ENCODE measurements at regions not wholly inside any gene's neighbourhood (a gene's known extent, or its start where the extent isn't known, plus 50 kb on each side); places are given as distances from the start of the nearest gene placed in this dataset.

DNA sequence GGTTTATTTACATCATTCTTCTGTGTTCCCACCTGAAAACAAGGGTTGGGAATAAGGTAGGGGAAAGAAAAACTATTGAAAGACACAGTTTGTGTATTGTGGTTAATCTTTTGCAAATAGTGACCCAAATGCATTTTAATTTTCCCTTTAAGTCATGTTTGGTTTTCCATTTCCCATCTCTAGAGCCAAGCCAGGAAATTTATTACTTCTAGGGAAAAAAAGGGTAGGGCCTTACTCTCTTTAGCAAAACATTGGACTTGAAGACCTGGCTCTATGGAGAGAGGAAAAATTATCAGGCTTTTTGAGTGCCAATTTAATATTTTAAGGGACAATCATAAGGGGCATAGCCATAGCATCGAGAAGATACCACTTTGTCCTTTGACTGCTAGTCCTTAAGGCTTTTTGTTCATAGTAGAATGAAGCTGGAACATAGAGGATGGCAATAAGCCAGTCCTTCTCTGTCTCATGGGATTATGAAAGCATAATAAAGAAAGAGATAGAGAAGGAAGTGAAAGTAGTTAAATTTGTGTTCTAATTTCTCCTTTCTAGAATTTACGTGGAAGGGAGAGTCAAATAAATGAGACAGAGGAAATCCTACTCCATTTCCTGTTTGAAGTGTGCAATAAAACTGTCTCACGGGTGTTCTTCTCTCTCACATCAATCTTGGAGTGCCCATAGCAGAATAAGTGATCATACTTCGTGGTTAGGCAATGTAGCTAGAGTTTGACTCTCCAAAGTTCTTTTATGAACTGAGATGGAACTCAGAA, 50.9 kb upstream of the PPFIA2 start:
- DNase-seq (ENCODE audit: low spot score) = no peak

DNA sequence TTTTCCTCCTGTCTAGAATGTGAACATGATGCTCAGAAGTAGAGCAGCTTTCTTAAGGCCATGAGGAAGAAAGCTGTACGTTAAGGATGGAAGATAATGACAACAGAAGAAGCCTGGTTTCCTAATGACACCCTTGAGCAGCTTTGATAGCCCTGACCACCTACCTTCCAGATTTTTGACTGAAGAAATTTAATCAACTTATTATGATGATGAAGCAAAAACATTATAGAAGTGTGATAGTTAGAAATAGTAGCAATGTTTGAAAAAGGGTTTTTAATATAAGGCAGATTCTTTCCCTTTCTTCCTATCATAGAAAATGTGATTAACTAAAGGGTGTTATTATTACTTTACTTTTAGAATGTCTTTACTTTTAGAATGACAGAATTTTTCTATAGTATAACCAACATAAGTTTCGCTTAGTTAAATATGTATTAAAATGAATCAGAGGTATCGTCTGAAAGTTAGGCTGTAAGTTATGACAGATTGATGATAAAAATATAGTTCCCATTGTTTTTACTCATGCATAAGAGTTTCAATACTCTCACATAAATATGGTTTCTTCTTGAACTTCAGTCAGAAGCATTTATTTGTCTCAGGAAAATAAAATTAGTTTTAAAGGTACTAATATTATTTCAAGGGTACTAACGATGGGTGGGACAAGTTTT, 50.1 kb upstream of the PPFIA2 start:
- no peak for DNase-seq (ENCODE audit: low spot score)

Data from CD4-positive, alpha-beta T cell treated with Interleukin-15 for 4 hours (primary cell).